ENCODE measurements at regions not wholly inside any gene's neighbourhood (a gene's known extent, or its start where the extent isn't known, plus 50 kb on each side); places are given as distances from the start of the nearest gene placed in this dataset.

DNA sequence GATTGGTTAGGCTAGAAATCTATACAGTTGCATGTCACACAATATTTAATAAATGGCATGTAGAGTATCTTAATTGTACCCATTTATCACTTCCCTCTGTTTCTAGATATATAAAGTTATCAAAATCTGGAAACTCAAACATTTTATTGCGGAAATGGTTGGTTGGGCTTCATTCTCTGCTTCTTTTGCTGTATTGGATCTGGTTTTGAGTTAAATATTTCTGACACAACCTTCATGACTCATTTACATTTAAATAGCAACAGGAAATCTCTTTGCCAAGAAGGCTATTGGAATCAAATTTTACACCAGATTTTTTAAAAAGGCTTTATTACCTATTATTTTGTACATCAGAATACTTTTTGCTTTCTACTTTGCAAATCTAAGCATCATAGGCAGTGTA lies 153.8 kb downstream of the EBLN2 start:
- Histone ChIP-seq H3K36me3 (replicated peaks in 1 of 2; ENCODE audit: insufficient read depth in 1 of 2, low read depth in 2 of 2) (no peaks in the 10 kb centered on the region), H3K4me3 (no peak overlapping the region), H3K9me3 (no peaks in the 10 kb centered on the region), H3K4me1 (no peaks in the 10 kb centered on the region), H3K27me3 (no peaks in the 10 kb centered on the region), H3K27ac (no peak overlapping the region)
- ATAC-seq (no peak), DNase-seq (no peak)
- TF ChIP-seq POLR2A (IDR thresholded peaks at IDR 0.05), result no peak
- TF ChIP-seq, protein P1, sequence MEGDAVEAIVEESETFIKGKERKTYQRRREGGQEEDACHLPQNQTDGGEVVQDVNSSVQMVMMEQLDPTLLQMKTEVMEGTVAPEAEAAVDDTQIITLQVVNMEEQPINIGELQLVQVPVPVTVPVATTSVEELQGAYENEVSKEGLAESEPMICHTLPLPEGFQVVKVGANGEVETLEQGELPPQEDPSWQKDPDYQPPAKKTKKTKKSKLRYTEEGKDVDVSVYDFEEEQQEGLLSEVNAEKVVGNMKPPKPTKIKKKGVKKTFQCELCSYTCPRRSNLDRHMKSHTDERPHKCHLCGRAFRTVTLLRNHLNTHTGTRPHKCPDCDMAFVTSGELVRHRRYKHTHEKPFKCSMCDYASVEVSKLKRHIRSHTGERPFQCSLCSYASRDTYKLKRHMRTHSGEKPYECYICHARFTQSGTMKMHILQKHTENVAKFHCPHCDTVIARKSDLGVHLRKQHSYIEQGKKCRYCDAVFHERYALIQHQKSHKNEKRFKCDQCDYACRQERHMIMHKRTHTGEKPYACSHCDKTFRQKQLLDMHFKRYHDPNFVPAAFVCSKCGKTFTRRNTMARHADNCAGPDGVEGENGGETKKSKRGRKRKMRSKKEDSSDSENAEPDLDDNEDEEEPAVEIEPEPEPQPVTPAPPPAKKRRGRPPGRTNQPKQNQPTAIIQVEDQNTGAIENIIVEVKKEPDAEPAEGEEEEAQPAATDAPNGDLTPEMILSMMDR (IDR thresholded peaks at IDR 0.05), result no peak
- 20 to 31% methylated on average over 1 of the region's 1 CpG for WGBS, 2 donors
- intact Hi-C loops (cut with DNase I), result no loop called here

DNA sequence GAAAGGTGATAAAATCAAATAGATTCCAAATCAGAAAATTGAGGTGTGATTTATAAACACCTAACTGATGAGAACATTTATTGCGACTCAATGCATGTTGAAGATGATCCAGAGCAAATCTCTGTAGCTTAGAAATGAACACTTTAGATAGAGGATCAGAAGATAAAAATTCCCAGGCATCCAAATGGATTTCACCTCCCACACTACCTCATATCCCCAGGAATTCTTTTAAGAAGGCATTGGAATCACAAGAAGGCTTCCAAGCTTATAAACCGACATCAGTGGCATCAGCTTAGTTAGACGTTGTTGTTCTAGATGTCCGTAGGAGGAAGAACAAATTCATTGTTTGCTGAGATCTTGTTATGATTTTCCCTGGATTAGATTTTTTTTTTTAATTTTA lies 154.4 kb downstream of the EBLN2 start:
- Histone ChIP-seq H3K4me1 (no peaks in the 10 kb centered on the region), H3K4me3 (no peak overlapping the region), H3K27me3 (no peaks in the 10 kb centered on the region), H3K27ac (no peak overlapping the region), H3K9me3 (no peaks in the 10 kb centered on the region), H3K36me3 (replicated peaks in 1 of 2; ENCODE audit: insufficient read depth in 1 of 2, low read depth in 2 of 2) (no peaks in the 10 kb centered on the region)
- ATAC-seq, result no peak
- 80 to 83% methylated on average over 4 of the region's 4 CpGs for WGBS, 2 donors
- DNase-seq, result no peak
- no peak for TF ChIP-seq POLR2A (IDR thresholded peaks at IDR 0.05)
- TF ChIP-seq, protein P1 (IDR thresholded peaks at IDR 0.05), result no peak
- intact Hi-C loops (cut with DNase I), result no loop called here

DNA sequence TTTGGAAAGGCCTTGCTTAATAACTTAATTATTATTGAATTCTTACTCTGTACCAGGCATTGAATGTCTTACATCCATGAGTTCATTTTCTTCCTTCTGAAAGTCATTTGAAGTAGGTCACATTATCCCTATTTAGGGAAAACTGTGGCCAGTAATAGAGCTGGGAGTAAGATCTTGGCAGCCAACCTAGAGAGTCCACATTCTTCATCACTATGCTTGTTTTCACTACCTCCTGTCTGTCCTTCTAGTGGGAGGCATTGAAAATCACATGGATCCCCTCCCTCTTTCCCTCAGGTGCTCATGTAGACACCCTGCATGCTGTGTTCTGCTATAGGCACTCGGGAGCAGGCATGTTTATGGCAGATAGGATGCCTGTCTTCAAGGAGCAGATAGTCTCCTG lies 154.9 kb downstream of the EBLN2 start:
- H3K4me3 ChIP-seq, result no peak overlapping the region
- ATAC-seq, result no peak
- no peak for TF ChIP-seq POLR2A (IDR thresholded peaks at IDR 0.05)
- TF ChIP-seq, protein P1 (IDR thresholded peaks at IDR 0.05), result no peak

DNA sequence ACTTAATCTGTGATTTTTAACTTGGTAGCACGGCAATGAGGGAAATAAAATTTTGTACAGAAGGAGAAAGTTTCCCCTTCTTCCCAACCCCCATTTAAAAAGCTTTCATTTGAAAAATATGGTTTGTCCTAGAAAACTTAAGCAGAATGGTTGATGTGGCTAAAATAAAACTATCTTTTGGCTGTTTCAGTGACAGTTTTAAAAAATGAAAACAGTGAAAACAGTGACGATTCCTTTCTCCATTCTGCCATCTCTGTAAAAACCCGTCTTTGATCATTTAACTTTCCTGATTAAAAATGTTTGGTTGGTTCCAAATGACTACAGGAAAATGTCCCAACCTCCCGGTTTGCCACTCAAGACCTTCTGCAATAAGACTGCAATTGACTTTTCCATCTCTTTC lies 160.7 kb downstream of the EBLN2 start:
- intact Hi-C loops (cut with DNase I), result no loop called here
- H3K36me3 ChIP-seq (replicated peaks in 1 of 2; ENCODE audit: insufficient read depth in 1 of 2, low read depth in 2 of 2), result no peaks in the 10 kb centered on the region
- H3K27ac ChIP-seq, result no peak overlapping the region
- H3K9me3 ChIP-seq, result no peaks in the 10 kb centered on the region
- ATAC-seq (no peak), DNase-seq (no peak)
- no peak for TF ChIP-seq POLR2A (IDR thresholded peaks at IDR 0.05)
- TF ChIP-seq, protein P1 (IDR thresholded peaks at IDR 0.05), result no peak
- H3K27me3 ChIP-seq, result no peaks in the 10 kb centered on the region
- no peak overlapping the region for H3K4me3 ChIP-seq
- 52 to 59% methylated on average over 4 of the region's 4 CpGs for WGBS, 2 donors
- no peaks in the 10 kb centered on the region for H3K4me1 ChIP-seq

More for the DNA sequence above, 154.9 kb downstream of the EBLN2 start:
- intact Hi-C loops (cut with DNase I), result no loop called here
- H3K36me3 ChIP-seq (replicated peaks in 1 of 2; ENCODE audit: insufficient read depth in 1 of 2, low read depth in 2 of 2), result no peaks in the 10 kb centered on the region
- H3K4me1 ChIP-seq, result no peaks in the 10 kb centered on the region
- no peak for DNase-seq
- 88 to 100% methylated on average over 1 of the region's 1 CpG for WGBS, 2 donors
- no peaks in the 10 kb centered on the region for H3K9me3 ChIP-seq
- H3K27me3 ChIP-seq, result no peaks in the 10 kb centered on the region
- no peak overlapping the region for H3K27ac ChIP-seq

DNA sequence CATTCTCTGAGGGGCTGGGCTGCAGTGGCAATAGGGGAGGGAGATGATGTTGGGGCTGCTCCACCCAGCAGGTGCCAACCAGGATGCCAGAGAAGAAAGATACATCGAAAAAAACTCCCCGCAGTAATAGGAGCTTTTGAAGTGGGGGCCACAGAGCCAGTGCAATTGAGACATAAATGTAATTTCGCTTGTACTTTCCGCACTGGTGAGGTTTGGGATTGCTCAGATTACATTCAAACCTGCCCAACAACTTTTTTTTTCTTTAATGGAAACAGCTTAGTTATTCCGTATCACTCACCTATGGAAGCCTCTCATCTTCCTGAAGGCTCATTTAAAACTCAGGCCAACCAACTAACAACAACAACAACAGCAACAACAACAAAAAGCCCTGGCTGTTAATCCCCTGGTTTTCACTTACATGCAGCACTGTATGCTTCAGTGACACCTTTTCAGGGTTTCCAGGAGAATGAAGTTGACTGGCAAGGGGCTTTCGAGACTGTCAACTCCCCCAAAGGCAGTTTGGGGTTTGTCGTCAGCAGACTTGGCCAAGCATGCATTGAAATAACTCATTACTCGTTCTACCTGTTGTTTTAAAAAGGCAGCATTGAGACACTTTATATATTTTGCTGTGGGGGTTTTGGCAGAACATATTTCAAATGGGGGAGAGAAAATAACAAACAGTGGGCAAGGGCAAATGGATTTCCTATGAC lies 163.8 kb downstream of the EBLN2 start:
- Histone ChIP-seq H3K27ac (no peak overlapping the region), H3K4me3 (no peak overlapping the region), H3K9me3 (no peaks in the 10 kb centered on the region), H3K27me3 (no peaks in the 10 kb centered on the region), H3K4me1 (no peaks in the 10 kb centered on the region), H3K36me3 (replicated peaks in 1 of 2; ENCODE audit: insufficient read depth in 1 of 2, low read depth in 2 of 2) (no peaks in the 10 kb centered on the region)
- no peak for DNase-seq
- intact Hi-C loops (cut with DNase I), result no loop called here
- WGBS, 2 donors, result 64 to 66% methylated on average over 8 of the region's 8 CpGs
- TF ChIP-seq, protein P1 (IDR thresholded peaks at IDR 0.05), result no peak
- TF ChIP-seq POLR2A (IDR thresholded peaks at IDR 0.05), result no peak
- no peak for ATAC-seq

All from body of pancreas (tissue), 4 donors.